T47D (cell line): ENCODE measurements at regions not wholly inside any gene's neighbourhood (a gene's known extent, or its start where the extent isn't known, plus 50 kb on each side); places are given as distances from the start of the nearest gene placed in this dataset.
"Not testable (repeated sequence)": the region's sequence is repeated elsewhere in the genome, so short reads cannot be mapped to it uniquely, and the experiment has no call there.

ENCODE experiments used
- DNase-seq, 2 experiments: peaks; one replicate each; pipeline versions ENCODE4 v3.0.0 to v3.0.0-alpha.2; 2011 to 2012; ENCODE audit warnings: low read depth in 1 of 2, low spot score in 1 of 2
- JUND ChIP-seq: IDR thresholded peaks from 2 replicates; pipeline ENCODE4 v1.6.1; 2012; ENCODE audit warnings: low read depth
- in situ Hi-C: cut with HindIII; loops from 2 replicates; pipeline ENCODE4 v1.10.0; 2016; ENCODE audit warnings: low sequenced_read_pairs, low pct_unique_long_range_greater_than_20kb

GRCh38 chrX:94937491-94937890 is 1263.5 kb downstream of the FAM133A start:
- TF ChIP-seq JUND, result no peak
- in situ Hi-C loops, result no loop called here
- peak in 1 of 2 experiments; percentile 45 for DNase-seq

GRCh38 chrX:94942603-94943002 is 1268.6 kb downstream of the FAM133A start:
- no peak for TF ChIP-seq JUND
- in situ Hi-C loops, result no loop called here
- no peak for DNase-seq

DNA sequence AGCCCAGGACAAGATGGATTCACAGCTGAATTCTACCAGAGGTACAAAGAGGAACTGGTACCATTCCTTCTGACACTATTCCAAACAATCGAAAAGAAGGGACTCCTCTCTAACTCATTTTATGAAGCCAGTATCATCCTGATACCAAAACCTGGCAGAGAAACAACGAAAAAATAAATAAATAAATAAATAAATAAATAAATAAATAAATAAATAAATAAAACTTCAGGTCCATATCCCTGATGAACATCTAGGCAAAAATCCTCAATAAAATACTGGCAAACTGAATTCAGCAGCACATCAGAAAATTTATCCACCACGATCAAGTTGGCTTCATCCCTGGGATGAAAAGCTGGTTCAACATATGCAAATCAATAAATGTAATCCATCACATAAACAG is 1272.1 kb downstream of the FAM133A start:
- in situ Hi-C loops, result not testable (repeated sequence)

DNA sequence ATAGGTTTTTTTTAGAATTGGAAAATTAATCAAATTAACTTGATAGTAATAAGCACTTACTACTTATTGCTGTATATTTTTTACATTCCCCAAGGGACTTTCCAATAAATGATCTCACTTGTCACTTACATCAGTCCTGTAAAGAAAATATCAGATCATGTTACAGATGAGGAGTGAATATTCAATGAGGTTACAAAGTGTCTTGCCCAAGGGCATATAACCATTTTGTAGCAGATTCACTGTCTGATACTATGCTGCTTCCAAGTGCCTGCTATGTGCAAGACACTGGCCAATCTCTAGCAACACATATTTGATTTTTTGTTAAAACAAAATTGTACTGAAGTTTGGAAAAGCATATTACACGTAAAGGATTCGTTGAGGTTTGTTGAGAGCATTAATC is 1287.7 kb downstream of the FAM133A start:
- in situ Hi-C loops, result no loop called here
- no peak for DNase-seq
- TF ChIP-seq JUND, result no peak

More for the DNA sequence above, 1272.1 kb downstream of the FAM133A start:
- DNase-seq, result not testable (repeated sequence)

DNA sequence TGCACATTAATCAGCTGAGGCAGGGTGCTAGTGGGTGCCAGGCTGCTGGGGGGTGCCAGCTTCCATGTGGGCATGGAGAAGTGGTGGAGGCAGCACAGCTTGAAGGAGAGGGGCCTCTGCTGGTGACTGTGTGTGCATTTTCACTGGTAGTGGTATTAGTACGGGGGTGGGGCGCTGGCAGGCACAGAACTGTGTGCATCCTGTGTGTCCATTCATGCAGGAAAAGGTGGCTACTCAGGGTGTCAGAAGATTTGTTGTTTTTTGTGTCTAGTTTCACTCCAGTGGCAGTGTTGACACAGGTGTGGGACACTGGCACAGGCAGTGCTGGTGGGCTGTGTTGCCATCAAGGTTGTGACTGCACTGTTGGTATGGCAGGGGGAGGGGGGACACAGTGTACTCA is 1303.6 kb downstream of the FAM133A start:
- in situ Hi-C loops, result no loop called here
- no peak for DNase-seq
- TF ChIP-seq JUND, result no peak

- in situ Hi-C loops, result no loop called here
- DNase-seq, result no peak
- TF ChIP-seq JUND, result no peak
Observed at GRCh38 chrX:94977986-94978385, 1304.0 kb downstream of the FAM133A start.
